Activated CD8-positive, alpha-beta memory T cell treated with anti-CD3 and anti-CD28 coated beads, Interleukin-2, amount 50 U/mL, for 24 hours (primary cell): ENCODE measurements at regions not wholly inside any gene's neighbourhood (a gene's known extent, or its start where the extent isn't known, plus 50 kb on each side); places are given as distances from the start of the nearest gene placed in this dataset.

Experiments
- DNase-seq: peaks from one replicate; pipeline ENCODE4 v3.0.0-alpha.2; 2020; ENCODE audit errors: extremely low read depth

- no peak for DNase-seq
Measured at GRCh38 chr5:156258934-156259333, 68.0 kb upstream of the SGCD start.

DNA sequence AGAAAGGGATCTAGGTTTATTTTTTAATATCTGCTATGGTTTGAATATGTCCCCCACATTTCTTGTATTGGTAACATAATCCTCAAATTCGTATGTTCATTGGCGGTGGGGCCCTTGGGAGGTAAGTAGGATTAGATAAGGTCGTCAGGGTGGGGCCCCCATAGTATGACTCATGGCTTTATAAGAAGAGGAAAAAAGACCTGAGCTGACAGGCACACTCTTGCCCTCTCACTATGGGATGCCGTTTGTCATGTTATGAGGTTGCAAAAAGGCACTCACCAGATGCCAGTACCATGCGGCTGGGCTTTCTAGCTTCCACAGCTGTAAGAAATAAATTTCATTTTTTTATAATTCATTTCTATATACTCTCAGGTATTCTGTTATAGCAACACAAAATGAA, 67.3 kb upstream of the SGCD start:
- no peak for DNase-seq

DNA sequence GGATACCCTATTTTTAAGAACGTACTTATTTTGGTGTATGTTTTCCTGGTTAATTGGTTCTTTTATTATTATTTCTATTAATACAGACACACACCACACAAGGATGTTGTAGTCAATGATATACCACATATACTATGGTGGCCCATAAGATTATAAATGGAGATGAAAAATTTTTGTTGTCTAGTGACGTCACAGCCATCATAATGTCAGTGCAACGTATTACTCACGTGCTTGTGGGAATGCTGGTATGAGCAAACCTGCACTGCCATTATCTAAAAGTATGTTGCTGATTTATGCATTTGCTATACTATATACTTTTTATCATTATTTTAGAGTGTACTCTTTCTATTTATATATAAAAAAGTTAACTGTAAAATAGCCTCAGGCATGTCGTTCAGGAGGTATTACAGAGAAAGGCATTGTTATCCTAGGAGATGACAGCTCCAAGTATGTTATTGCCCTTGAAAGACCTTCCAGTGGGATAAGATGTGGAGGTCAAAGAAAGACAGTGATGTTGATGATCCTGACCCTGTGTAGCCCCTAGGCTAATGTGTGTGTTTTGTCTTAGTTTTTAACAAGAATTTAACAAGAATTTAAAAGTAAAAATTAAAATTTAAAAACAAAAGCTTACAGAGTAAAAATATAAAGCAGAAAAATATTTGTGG, 65.6 kb upstream of the SGCD start:
- DNase-seq: no peak

DNA sequence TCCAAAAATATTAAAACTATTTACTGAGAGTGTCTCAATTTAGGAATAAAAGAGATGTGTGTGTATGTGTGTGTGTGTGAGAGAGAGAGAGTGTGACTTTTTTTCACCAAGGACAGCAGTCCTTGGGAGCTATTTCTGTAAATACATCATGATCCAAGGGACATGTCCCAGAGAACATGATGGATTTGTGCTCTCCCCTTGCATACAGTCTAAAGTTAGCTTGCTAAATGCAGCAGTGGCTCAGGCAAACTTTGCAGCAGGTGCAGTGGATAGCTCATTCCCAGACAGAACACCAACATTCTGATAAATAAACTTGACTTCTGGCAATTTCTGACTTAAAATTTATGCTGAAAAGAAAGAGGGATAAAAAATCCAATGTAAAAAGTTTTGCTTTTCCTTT, 55.4 kb upstream of the SGCD start:
- no peak for DNase-seq

DNA sequence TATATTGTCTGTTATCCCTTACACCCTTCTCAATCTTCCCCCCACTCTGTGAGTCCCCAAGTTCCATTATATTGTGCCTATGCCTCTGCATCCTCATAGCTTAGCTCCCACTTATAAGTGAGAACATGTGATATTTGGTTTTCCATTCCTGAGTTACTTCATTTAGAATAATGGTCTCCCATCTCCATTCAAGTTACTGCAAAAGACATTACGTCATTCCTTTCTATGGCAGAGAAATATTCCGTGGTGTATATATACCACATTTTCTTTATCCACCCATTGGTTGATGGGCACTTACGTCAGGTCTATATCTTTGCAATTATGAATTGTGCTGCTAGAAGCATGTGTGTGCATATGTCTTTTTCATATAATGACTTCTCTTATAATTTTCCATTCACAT, 54.8 kb upstream of the SGCD start:
- no peak for DNase-seq

GRCh38 chr5:156273325-156273724, 53.6 kb upstream of the SGCD start:
- DNase-seq: no peak

DNA sequence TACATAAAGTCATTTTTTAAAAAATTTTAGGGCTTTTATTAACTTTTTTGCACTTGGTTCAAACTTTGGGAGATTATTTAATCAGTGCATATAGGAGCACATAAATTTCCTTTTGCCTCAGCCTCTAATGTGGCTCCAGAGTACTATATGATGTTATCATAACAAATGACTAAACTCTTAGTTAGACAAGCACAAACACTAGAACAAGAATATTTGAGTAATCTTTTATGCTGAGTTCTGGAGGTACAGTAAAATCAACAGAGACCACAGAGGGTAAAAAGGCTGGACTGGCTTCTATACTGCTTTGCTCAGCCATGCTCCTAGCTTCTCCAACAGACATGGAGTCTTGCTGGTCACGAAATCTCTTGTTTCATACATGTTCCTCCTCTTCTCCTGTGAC, 52.5 kb upstream of the SGCD start:
- no peak for DNase-seq
